ENCODE measurements at regions not wholly inside any gene's neighbourhood (a gene's known extent, or its start where the extent isn't known, plus 50 kb on each side); places are given as distances from the start of the nearest gene placed in this dataset.

- TF ChIP-seq CTCF (conservative IDR thresholded peaks at IDR 0.05; ENCODE audit: low read length) (no peak), EZH2phosphoT487 (IDR thresholded peaks at IDR 0.05; ENCODE audit: borderline replicate concordance, low read depth, low read length) (no peak)
Observed at GRCh38 chr6:44653761-44654218, 266.3 kb downstream of the CDC5L start.
